ENCODE measurements at regions not wholly inside any gene's neighbourhood (a gene's known extent, or its start where the extent isn't known, plus 50 kb on each side); places are given as distances from the start of the nearest gene placed in this dataset.
"Not testable (repeated sequence)": the region's sequence is repeated elsewhere in the genome, so short reads cannot be mapped to it uniquely, and the experiment has no call there.

DNA sequence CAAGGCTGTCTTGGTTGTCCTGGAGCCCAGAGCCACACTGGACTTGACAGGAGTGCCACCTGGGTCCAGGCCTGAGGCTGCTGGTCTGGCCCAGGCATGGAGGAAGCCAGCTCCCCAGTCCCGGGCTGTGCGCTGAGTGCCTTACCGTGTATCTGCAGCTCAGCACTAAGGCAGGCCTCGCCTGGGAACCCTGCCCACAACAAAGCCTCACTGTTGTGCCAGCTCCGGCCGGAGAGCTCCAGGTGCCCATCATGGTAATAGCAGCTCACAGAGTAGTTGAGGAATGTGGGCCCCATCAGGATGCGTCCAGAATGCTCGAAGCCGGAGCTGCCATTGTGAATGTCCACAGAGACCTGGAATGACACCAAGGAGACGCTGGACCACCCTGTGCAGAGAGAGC, 72.2 kb downstream of the RMI2 start:
- Mint-ChIP-seq H3K27ac (no peak overlapping the region), H3K4me3 (no peak overlapping the region), H3K9me3 (ENCODE audit: low read depth) (peaks cover 2% of the 10 kb centered on the region), H3K27me3 (no peaks in the 10 kb centered on the region), H3K36me3 (ENCODE audit: low read depth) (no peaks in the 10 kb centered on the region), H3K4me1 (no peaks in the 10 kb centered on the region)
- ChIA-PET CTCF (interaction anchor here (0.5 to 1.8 kb wide), 5 partner anchors 11 to 382 kb away, joined by 3 to 5 read pairs (median 4); no protein-coding TSS in a partner anchor), POLR2A (no interaction called here)
- DNase-seq (no peak), ATAC-seq (no peak)
- intact Hi-C loops (cut with DNase I, micrococcal nuclease) = no loop called here

DNA sequence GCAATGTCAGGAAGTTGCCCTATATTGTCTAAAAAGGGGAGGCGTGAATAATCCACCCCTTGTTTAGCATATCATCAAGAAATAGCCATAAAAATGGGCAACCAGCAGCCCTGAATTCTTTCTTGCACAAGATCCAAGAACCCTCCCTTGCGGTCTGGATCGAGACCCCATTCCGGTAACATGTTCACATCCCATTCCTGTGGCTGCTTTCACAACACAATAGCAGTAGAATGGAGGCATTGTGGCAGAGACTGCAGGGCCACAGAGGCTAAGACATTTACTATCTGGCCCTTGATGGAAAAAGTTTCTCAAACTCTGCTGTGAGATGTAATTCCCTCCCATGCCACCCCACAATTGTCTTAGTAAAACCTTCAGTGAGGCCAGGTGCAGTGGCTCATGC, 73.2 kb downstream of the RMI2 start:
- Mint-ChIP-seq H3K4me1 (no peaks in the 10 kb centered on the region), H3K9me3 (ENCODE audit: low read depth) (peaks cover 2% of the 10 kb centered on the region), H3K27ac (no peak overlapping the region), H3K27me3 (no peaks in the 10 kb centered on the region), H3K4me3 (no peak overlapping the region), H3K36me3 (ENCODE audit: low read depth) (no peaks in the 10 kb centered on the region)
- ChIA-PET CTCF (no interaction called here), POLR2A (no interaction called here)
- intact Hi-C loops (cut with DNase I, micrococcal nuclease) = no loop called here
- ATAC-seq = no peak
- no peak for DNase-seq

DNA sequence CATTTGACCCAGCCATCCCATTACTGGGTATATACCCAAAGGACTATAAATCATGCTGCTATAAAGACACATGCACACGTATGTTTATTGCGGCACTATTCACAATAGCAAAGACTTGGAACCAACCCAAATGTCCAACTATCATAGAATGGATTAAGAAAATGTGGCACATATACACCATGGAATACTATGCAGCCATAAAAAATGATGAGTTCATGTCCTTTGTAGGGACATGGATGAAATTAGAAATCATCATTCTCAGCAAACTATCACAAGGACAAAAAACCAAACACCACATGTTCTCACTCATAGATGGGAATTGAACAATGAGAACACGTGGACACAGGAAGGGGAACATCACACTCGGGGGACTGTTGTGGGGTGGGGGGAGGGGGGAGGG, 74.8 kb downstream of the RMI2 start:
- not testable (repeated sequence) for H3K9me3 Mint-ChIP-seq (ENCODE audit: low read depth)

DNA sequence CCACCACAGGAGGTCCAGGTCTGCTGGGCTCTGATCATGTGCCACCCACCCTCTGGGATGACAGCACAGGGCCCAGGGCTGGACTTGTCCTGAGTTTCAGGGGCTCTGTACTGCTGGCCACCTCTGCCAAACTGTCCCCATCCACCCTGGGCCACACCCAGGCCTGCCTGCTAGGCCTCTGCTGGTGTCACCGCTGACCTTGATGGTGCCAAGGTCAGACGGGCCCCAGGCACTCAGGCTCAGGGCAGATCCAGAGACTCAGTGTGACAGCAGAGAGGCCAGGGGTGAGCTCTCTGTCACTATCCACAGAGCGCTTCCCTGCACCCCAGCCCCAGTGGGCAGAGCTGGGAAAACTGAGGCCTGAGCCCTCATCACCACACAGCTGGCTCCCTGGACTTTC, 75.6 kb downstream of the RMI2 start:
- ATAC-seq (no peak), DNase-seq (no peak)
- Mint-ChIP-seq H3K27me3 (no peaks in the 10 kb centered on the region), H3K4me1 (no peaks in the 10 kb centered on the region), H3K36me3 (ENCODE audit: low read depth) (no peaks in the 10 kb centered on the region), H3K27ac (no peak overlapping the region), H3K9me3 (ENCODE audit: low read depth) (peaks cover 2% of the 10 kb centered on the region), H3K4me3 (no peak overlapping the region)
- intact Hi-C loops (cut with DNase I, micrococcal nuclease) = no loop called here
- ChIA-PET POLR2A (no interaction called here), CTCF (no interaction called here)

More for the DNA sequence above, 74.8 kb downstream of the RMI2 start:
- H3K4me3 Mint-ChIP-seq; intact Hi-C loops (cut with DNase I, micrococcal nuclease); H3K4me1 Mint-ChIP-seq; H3K36me3 Mint-ChIP-seq (ENCODE audit: low read depth); ATAC-seq; H3K27ac Mint-ChIP-seq; H3K27me3 Mint-ChIP-seq; CTCF ChIA-PET; DNase-seq; POLR2A ChIA-PET: not testable (repeated sequence)

DNA sequence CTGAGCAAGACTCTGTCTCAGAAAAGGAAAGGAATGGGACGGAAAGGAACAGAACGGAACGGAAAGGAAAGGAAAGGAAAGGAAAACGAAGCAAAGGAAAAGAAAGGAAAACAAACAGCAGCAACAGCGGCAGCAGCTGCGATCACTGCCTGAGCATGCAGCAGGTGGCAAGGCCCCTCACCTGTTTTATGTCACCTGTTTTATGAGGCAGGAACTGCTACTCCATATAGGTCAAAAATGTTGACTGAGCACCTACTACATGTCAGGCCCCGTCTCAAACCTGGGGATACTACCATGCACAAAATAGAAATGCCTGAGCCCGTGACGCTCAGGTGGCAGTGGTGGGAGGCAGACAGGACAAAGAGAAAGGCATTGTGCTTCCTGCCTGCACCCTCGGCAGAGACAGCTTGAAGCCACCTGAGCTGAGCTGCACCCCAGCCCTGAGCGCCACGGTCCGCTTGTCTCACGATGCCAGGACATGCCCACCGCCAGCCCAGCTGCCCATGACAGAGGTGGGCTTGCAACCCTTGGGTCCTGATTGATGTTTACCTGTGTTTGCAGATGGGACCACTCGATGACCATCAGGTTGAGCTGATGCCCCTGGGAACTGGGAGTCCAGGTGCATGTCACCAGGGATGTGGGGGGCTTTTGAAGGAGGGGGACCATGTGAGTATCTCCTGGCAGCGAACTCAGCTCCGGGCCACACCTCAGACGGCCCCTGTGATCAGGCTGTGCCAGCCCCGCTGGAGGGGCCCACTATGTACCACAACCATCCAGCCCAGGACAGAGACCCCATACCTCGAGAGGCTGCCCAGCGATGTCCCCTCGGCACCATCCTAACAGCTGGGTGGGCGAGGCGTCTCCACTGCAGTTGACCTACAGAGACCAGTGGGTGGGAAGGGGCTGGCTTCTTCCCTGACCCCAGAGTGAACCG, 77.4 kb downstream of the RMI2 start:
- no peak overlapping the region for H3K27ac Mint-ChIP-seq
- H3K36me3 Mint-ChIP-seq (ENCODE audit: low read depth) = no peaks in the 10 kb centered on the region
- intact Hi-C loops (cut with DNase I, micrococcal nuclease) = no loop called here
- H3K9me3 Mint-ChIP-seq (ENCODE audit: low read depth) = peaks cover 2% of the 10 kb centered on the region
- ChIA-PET POLR2A (no interaction called here), CTCF (interaction anchor here (0.7 kb wide), 1 partner anchor 111 kb away, joined by 3 read pairs; no protein-coding TSS in a partner anchor)
- H3K4me1 Mint-ChIP-seq = no peaks in the 10 kb centered on the region
- H3K27me3 Mint-ChIP-seq = no peaks in the 10 kb centered on the region
- no peak overlapping the region for H3K4me3 Mint-ChIP-seq
- ATAC-seq (no peak), DNase-seq (no peak)

DNA sequence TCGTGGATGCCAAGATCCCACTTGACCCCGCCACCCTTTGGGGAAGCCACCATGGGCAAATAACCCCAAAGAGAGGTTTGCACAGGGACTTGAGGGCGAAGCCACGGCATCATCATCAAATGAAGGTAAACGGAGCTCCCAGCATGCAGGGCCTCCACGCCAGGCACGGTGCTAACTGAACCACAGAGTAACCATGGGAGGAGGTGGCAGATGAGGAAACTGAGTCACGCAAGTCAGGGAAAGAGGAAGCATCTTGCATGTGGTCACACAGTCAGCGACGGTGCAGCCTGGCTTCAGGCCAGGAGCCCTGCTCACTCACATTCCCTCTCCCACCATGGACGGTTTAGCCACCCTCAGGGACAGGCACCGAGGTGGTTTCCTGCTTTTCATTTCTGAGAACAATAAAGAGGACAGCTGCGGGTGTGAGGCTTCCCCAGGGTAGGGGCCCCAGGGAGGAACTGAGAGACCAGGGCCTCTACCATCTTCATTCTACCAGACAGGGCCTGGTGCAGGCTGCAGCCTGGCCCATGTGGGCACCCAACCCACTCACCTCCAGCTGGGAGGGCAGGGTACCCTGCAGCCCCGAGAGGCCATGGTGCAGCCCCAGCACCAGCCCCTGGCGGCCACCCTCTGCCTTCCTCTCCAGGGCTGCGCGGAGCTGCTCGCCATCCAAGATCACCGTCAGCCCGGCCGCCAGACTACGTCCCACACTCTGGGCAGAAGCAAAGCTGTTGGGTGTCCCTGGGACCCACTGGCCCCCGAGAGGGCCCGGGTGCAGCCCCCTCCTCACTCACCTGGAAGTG, 78.3 kb downstream of the RMI2 start:
- no peak for ATAC-seq
- intact Hi-C loops (cut with DNase I, micrococcal nuclease) = no loop called here
- no peaks in the 10 kb centered on the region for H3K36me3 Mint-ChIP-seq (ENCODE audit: low read depth)
- H3K27me3 Mint-ChIP-seq = no peaks in the 10 kb centered on the region
- CTCF ChIA-PET = interaction anchor here (0.6 to 0.7 kb wide), 3 partner anchors 112 to 203 kb away, joined by 3 read pairs; no protein-coding TSS in a partner anchor
- peaks cover 2% of the 10 kb centered on the region for H3K9me3 Mint-ChIP-seq (ENCODE audit: low read depth)
- POLR2A ChIA-PET = no interaction called here
- no peaks in the 10 kb centered on the region for H3K4me1 Mint-ChIP-seq
- no peak overlapping the region for H3K27ac Mint-ChIP-seq
- no peak overlapping the region for H3K4me3 Mint-ChIP-seq
- DNase-seq = no peak

DNA sequence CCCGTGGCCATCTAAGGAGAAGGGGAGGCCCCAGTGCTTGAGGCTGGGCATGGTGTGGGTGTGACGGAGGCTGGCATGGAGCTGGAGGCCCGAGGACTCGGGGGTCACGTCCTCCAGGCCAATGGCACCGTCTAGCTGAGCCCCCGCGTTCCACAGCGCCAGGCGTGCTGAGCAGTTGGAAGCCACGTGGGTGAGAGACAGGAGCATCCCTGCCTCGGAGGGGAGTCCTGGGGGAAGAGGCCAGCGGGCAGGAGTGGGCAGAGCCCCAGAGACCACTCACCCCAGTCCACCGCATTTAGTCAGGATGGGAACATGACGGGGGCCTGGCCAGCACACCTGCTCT, 78.8 kb downstream of the RMI2 start:
- H3K9me3 Mint-ChIP-seq (ENCODE audit: low read depth) = peaks cover 2% of the 10 kb centered on the region
- CTCF ChIA-PET = interaction anchor here (0.6 to 1.5 kb wide), 4 partner anchors 53 to 225 kb away, joined by 3 read pairs; no protein-coding TSS in a partner anchor
- H3K27ac Mint-ChIP-seq = no peak overlapping the region
- POLR2A ChIA-PET = no interaction called here
- H3K36me3 Mint-ChIP-seq (ENCODE audit: low read depth) = no peaks in the 10 kb centered on the region
- no peak for ATAC-seq
- H3K27me3 Mint-ChIP-seq = no peaks in the 10 kb centered on the region
- intact Hi-C loops (cut with DNase I, micrococcal nuclease) = no loop called here
- H3K4me3 Mint-ChIP-seq = no peak overlapping the region
- no peak for DNase-seq
- no peaks in the 10 kb centered on the region for H3K4me1 Mint-ChIP-seq

DNA sequence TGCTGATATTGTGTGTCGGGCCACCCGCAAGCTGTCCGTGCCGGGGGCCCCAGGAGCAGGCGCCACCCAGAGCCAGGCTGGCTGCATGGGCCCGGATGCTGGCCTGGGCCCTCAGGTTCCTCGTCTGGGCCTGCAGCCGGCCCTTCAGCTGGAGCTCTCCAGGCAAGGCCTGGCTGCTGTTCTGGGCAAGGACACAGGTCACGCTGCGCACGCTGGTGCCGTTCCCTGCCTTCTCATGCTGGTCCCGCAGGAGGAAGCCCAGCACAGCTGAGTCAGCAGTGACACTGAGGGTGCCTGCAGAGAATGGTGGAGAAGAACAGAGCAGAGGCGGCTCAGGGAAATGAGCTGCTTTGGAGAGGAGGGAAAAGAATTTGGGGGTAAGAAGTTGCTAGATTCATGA, 79.9 kb downstream of the RMI2 start:
- no peaks in the 10 kb centered on the region for H3K27me3 Mint-ChIP-seq
- H3K4me3 Mint-ChIP-seq = no peak overlapping the region
- DNase-seq (no peak), ATAC-seq (no peak)
- H3K27ac Mint-ChIP-seq = no peak overlapping the region
- intact Hi-C loops (cut with DNase I, micrococcal nuclease) = no loop called here
- H3K36me3 Mint-ChIP-seq (ENCODE audit: low read depth) = no peaks in the 10 kb centered on the region
- no peaks in the 10 kb centered on the region for H3K9me3 Mint-ChIP-seq (ENCODE audit: low read depth)
- ChIA-PET POLR2A (no interaction called here), CTCF (interaction anchor here (0.8 to 1.6 kb wide), 5 partner anchors 16 to 462 kb away, joined by 3 to 5 read pairs (median 3); no protein-coding TSS in a partner anchor)
- no peaks in the 10 kb centered on the region for H3K4me1 Mint-ChIP-seq

DNA sequence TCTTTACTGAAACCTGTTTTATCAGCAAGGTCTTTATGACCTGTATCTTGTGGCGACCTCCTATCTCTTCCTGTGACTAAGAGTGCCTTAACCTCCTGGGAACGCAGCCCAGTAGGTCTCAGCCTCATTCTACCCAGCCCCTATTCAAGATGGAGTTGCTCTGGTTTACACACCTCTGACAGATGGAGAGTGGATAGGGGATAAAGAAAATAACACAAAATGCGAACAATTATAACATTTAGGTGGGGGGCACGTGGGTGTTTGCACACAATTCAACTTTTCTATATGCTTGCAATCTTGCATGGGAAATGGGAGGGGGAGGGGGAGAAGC, 83.3 kb downstream of the RMI2 start:
- Mint-ChIP-seq H3K27me3 (no peaks in the 10 kb centered on the region), H3K4me1 (no peaks in the 10 kb centered on the region), H3K27ac (no peak overlapping the region), H3K36me3 (ENCODE audit: low read depth) (peaks cover 4% of the 10 kb centered on the region), H3K4me3 (no peak overlapping the region), H3K9me3 (ENCODE audit: low read depth) (peaks cover 3% of the 10 kb centered on the region)
- ATAC-seq (no peak), DNase-seq (no peak)
- ChIA-PET CTCF (no interaction called here), POLR2A (no interaction called here)
- intact Hi-C loops (cut with DNase I, micrococcal nuclease) = no loop called here

DNA sequence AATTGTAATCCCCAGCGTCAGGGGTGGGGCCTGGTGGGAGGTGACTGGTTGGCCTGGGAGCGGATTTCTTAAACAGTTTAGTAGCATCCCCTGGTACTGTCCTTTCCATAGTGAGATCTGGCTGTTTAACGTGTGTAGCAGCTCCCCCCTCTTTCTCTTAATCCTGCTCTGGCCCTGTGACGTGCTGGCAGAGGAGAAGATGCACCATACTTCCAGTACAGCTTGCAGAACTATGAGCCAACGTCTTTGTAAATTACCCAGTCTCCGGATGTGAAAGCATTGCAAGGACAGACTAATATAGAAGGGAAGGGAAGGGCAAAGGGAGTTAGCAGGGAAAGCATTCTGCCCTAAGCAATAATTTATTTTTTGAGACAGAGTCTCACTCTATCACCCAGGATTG, 83.9 kb downstream of the RMI2 start:
- intact Hi-C loops (cut with DNase I, micrococcal nuclease) = no loop called here
- H3K27ac Mint-ChIP-seq = no peak overlapping the region

DNA sequence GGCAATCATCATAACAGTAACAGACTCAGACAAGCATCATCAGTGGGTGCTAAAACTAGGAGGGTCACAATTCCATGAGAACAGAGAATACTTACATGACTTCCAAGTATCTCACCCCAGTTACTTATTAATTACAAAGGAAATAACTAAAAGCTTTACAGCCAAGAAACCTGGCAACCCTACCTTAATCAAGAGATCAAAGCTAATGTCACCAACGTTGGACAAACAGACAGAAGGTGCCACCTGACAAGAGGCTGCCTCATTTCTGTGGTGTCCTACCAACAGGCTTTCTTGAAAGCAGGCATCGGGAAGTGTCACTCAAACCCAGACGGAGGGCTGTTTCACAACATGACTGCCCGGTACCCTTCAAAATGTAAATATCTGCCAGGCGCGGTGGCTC, 84.6 kb downstream of the RMI2 start:
- Mint-ChIP-seq H3K4me3 (no peak overlapping the region), H3K4me1 (no peaks in the 10 kb centered on the region), H3K9me3 (ENCODE audit: low read depth) (peaks cover 3% of the 10 kb centered on the region), H3K27ac (no peak overlapping the region), H3K27me3 (no peaks in the 10 kb centered on the region), H3K36me3 (ENCODE audit: low read depth) (peaks cover 4% of the 10 kb centered on the region)
- ATAC-seq (no peak), DNase-seq (no peak)
- CTCF ChIA-PET = interaction anchor here (0.7 kb wide), 1 partner anchor 214 kb away, joined by 3 read pairs; no protein-coding TSS in a partner anchor
- intact Hi-C loops (cut with DNase I, micrococcal nuclease) = no loop called here
- POLR2A ChIA-PET = no interaction called here

More for the DNA sequence above, 83.9 kb downstream of the RMI2 start:
- no peak for DNase-seq
- Mint-ChIP-seq H3K27me3 (no peaks in the 10 kb centered on the region), H3K9me3 (ENCODE audit: low read depth) (peaks cover 3% of the 10 kb centered on the region), H3K36me3 (ENCODE audit: low read depth) (peaks cover 4% of the 10 kb centered on the region), H3K4me3 (no peak overlapping the region), H3K4me1 (no peaks in the 10 kb centered on the region)
- CTCF ChIA-PET = no interaction called here
- ATAC-seq = no peak
- POLR2A ChIA-PET = no interaction called here
